ENCODE measurements at regions not wholly inside any gene's neighbourhood (a gene's known extent, or its start where the extent isn't known, plus 50 kb on each side); places are given as distances from the start of the nearest gene placed in this dataset.

GRCh38 chr13:76733671-76734070 lies 152.5 kb downstream of the KCTD12 start:
- FAIRE-seq (no peak), DNase-seq (ENCODE audit: low read depth in 1 of 2, low spot score in 2 of 2) (no peak)
- 84% methylated on average over 3 of the region's 3 CpGs; no CpG with 5 or more reads in 1 of the 2 experiments for WGBS, 2 experiments (ENCODE audit: extremely low coverage in 1 of 2, insufficient coverage in 1 of 2, insufficient read length in 1 of 2, insufficient replicate concordance in 2 of 2, low coverage in 1 of 2, low lambda C conversion rate in 2 of 2, missing lambda C conversion rate in 1 of 2)
- H3K27me3 ChIP-seq (replicated peaks in 1 of 4; ENCODE audit: control insufficient read depth in 3 of 4, extremely low read depth in 1 of 4, insufficient read depth in 3 of 4, low read length in 3 of 4): no peaks in the 10 kb centered on the region
- H3K4me2 ChIP-seq (ENCODE audit: insufficient read depth in 1 of 2, low read depth in 2 of 2, low read length in 2 of 2): no peak overlapping the region
- no peak overlapping the region for H3K27ac ChIP-seq (ENCODE audit: low read depth, low read length)
- TF ChIP-seq SIN3A (conservative IDR thresholded peaks at IDR 0.05 in 1 of 2, IDR thresholded peaks at IDR 0.05 in 1 of 2; ENCODE audit: low read depth in 1 of 2, low read length in 2 of 2) (no peak), RXRA (IDR thresholded peaks at IDR 0.05; ENCODE audit: insufficient read depth, low read depth, low read length) (no peak)
- H3K23me2 ChIP-seq (ENCODE audit: low read depth, low read length): no peaks in the 10 kb centered on the region
- H3K79me1 ChIP-seq (ENCODE audit: low read depth, low read length): no peaks in the 10 kb centered on the region
- H3K9me3 ChIP-seq (ENCODE audit: insufficient read depth in 2 of 2, low read depth in 1 of 2, low read length in 1 of 2): no peaks in the 10 kb centered on the region
- ChIA-PET CTCF (ENCODE audit: partially characterized antibody) (interaction anchor here (1.2 kb wide), 1 partner anchor 247 kb away, joined by 4 read pairs; no protein-coding TSS in a partner anchor), POLR2A (ENCODE audit: partially characterized antibody) (no interaction called here)
- H3K36me3 ChIP-seq (ENCODE audit: control insufficient read depth in 2 of 4, insufficient read depth in 4 of 4, low read length in 3 of 4): no peaks in the 10 kb centered on the region
- no peak overlapping the region for H3K23ac ChIP-seq (ENCODE audit: insufficient read length)
- H2BK12ac ChIP-seq (ENCODE audit: low read depth, low read length): no peak overlapping the region
- H3K14ac ChIP-seq (ENCODE audit: insufficient read length): no peak overlapping the region
- H3K79me2 ChIP-seq (ENCODE audit: control insufficient read depth in 1 of 2, insufficient read depth in 2 of 2, low read length in 2 of 2): no peaks in the 10 kb centered on the region
- H3K18ac ChIP-seq (ENCODE audit: extremely low read depth, low read length): no peak overlapping the region
- H3K4ac ChIP-seq (replicated peaks; ENCODE audit: insufficient read length, low read depth, low read length): no peak overlapping the region
- no peak overlapping the region for H2BK15ac ChIP-seq (ENCODE audit: low read length)
- no peak overlapping the region for H4K8ac ChIP-seq (ENCODE audit: extremely low read depth, insufficient read depth, low read length)
- H3K4me3 ChIP-seq (ENCODE audit: extremely low read depth in 1 of 4, insufficient read depth in 2 of 4, low read depth in 3 of 4, low read length in 4 of 4): no peak overlapping the region
- H2BK20ac ChIP-seq (ENCODE audit: low read length): no peak overlapping the region
- H2AK5ac ChIP-seq (ENCODE audit: low read depth, low read length): no peak overlapping the region
- no peak overlapping the region for H2AFZ ChIP-seq (ENCODE audit: low read length)
- H2BK5ac ChIP-seq (ENCODE audit: low read depth, low read length): no peak overlapping the region
- no peak overlapping the region for H3K9ac ChIP-seq (replicated peaks in 1 of 4; ENCODE audit: extremely low read depth in 1 of 4, low read depth in 3 of 4, low read length in 3 of 4)
- no peak overlapping the region for H2BK120ac ChIP-seq (replicated peaks; ENCODE audit: low read depth, low read length)
- H4K5ac ChIP-seq (ENCODE audit: insufficient read length, low read depth, low read length): no peak overlapping the region
- H3K56ac ChIP-seq (replicated peaks; ENCODE audit: insufficient read length, low read depth, low read length): no peak overlapping the region
- no peaks in the 10 kb centered on the region for H4K20me1 ChIP-seq (replicated peaks in 1 of 2; ENCODE audit: control insufficient read depth in 1 of 2, insufficient read depth in 2 of 2, low read length in 2 of 2)
- H4K91ac ChIP-seq (replicated peaks; ENCODE audit: insufficient read length, low read length): no peak overlapping the region
- no peaks in the 10 kb centered on the region; a peak in 1 of 7 replicates for H3K4me1 ChIP-seq (replicated peaks in 1 of 4; ENCODE audit: control insufficient read depth in 3 of 4, insufficient read depth in 4 of 4, low read length in 3 of 4)

All from H1 (cell line).